Mucosa of gallbladder (tissue), 1 donor: ENCODE measurements at regions not wholly inside any gene's neighbourhood (a gene's known extent, or its start where the extent isn't known, plus 50 kb on each side); places are given as distances from the start of the nearest gene placed in this dataset.
"Not testable (repeated sequence)": the region's sequence is repeated elsewhere in the genome, so short reads cannot be mapped to it uniquely, and the experiment has no call there.

ENCODE experiments used
- DNase-seq: peaks from one replicate; pipeline ENCODE4 v3.0.0-alpha.2; 2020; ENCODE audit warnings: low spot score
- donor health status: DM: no; HTN: no; CAD: no.

DNA sequence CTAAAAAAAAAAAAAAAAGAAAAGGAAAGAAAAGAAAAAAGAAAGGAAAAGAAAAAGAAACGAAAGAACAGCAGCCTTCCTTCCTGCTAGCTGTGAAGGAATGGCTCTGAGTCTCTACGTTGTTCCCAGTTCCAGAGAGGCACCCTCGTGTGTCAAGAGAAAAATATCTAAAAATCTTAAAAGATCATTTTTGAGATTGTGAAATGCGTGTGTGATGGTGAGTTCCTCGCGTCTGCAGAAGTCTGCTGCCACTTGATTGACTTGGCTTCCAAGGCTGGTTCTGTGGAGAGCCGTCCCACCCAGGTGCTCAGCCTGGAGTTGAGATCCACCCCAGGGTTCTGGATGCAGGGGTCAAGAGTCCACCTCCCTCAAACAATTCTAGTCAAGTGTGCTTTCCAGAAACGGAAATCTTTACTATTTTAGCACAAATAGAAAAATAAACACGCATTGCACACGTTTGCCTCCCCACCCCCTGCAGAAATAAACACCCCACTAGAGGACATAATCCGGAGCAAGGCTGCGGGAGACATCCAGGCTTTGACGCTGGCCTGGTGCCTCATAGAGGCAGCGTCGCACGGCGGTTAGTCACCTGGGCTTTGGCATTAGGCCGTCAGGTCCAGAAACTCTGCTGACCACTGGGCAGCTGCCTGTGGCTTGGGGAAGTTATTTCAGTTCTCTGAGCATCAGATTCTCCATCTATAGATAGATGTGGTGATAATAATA lies 265.4 kb downstream of the FAM43A start:
- DNase-seq = no peak

GRCh38 chr3:194951629-194951920 lies 265.9 kb downstream of the FAM43A start:
- not testable (repeated sequence) for DNase-seq

DNA sequence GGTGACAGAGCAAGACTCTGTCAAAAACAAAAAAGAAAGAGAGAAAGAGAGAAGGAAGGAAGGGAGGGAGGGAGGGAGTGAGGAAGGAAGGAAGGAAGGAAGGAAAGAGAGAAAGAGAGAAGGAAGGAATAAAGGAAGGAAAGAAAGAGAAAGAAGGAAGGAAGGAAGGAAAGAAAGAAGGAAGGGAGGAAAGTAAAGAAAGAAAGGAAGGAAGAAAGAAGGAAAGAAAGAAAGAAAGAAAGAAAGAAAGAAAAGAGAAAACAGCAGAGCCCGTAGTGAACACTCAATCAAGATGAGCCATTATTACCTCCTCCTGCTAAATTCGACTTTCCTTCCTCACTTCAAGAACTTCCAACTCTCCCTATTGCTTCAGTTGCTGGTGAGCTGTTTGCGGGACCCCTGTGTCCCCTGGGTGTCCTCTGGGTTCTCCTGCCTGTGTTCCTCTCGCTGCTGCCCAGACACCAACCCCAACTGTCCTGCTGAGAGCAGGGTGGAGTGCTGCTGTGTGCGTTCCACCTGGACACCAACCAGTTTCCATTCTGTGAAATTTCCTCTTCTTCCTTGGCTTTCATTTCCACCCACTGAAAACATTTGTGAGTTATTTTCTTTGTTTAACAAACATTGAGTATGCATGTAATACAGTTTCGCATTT lies 266.4 kb downstream of the FAM43A start:
- DNase-seq = no peak

- DNase-seq = no peak
Measured at GRCh38 chr3:194952841-194953241, 267.2 kb downstream of the FAM43A start.

DNA sequence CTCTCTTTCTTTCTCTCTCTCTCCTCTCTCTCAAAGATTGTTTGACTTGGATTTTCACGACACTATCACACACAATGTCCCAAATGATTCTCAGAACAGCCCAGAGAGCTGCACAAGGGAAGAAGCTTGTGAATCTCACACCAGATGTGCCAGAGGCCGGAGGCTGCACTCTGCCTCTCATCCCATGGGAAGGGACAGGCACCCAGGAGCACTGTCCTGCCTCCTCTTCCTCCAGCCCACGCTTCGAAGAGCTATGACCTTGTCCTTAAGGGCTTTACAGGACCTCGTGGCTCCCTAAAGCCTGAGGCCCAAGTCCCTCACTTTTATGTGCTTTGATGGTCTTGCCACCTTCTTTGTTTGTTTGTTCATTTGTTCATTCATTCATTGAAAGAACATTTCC lies 267.6 kb downstream of the FAM43A start:
- no peak for DNase-seq

GRCh38 chr3:194955546-194955945 lies 269.9 kb downstream of the FAM43A start:
- DNase-seq = no peak

- no peak for DNase-seq
Measured at GRCh38 chr3:194955979-194956696, 270.5 kb downstream of the FAM43A start.

DNA sequence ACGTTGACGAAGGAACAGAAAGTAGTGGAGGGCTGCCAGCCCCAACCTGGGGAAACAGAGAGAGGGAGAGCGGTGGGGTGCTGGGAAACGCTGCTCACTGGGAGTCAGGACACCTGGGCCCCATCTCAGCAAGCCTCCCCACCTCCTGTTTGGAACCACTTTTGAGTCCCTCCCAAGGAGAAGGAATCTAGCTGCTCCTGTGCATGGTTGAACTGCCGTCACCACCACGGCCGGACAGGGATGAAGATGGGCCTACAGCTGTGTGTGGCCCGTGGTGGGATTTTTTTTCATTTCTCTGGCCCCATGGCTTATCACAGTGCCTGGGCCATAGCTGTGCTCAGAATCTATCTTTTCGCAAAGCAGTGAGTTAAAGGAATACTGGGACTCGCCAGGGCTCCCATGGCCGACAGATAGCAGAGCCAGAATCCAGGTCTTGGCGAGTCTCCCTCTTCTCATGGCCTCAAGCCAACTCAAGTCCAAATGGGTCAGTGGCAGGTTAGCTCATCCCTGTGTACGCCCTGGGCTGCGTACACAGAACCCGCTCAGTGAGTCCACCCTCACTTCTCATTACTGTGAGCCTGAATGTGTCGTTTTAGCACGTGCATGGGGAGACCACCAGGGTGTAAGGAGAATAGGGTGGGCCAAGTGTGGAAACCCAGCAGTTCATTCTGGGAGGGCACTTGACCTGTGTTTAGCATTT lies 271.2 kb downstream of the FAM43A start:
- DNase-seq = no peak

- no peak for DNase-seq
Measured at GRCh38 chr3:194957743-194958240, 272.1 kb downstream of the FAM43A start.

GRCh38 chr3:194959217-194959616 lies 273.5 kb downstream of the FAM43A start:
- no peak for DNase-seq

DNA sequence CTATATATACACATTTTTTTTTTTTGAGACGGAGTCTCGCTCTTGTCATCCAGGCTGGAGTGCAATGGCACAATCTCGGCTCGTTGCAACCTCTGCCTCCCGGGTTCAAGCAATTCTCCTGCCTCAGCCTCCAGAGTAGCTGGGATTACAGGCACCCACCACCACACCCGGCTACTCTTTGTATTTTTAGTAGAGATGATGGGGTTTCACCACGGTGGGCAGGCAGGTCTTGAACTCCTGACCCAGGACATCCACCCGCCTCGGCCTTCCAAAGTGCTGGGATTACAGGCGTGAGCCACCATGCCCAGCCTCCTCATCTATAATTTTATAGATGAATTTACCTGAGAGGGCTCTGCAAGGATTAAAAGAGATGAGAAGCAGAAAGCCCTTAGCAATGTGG lies 274.0 kb downstream of the FAM43A start:
- not testable (repeated sequence) for DNase-seq

DNA sequence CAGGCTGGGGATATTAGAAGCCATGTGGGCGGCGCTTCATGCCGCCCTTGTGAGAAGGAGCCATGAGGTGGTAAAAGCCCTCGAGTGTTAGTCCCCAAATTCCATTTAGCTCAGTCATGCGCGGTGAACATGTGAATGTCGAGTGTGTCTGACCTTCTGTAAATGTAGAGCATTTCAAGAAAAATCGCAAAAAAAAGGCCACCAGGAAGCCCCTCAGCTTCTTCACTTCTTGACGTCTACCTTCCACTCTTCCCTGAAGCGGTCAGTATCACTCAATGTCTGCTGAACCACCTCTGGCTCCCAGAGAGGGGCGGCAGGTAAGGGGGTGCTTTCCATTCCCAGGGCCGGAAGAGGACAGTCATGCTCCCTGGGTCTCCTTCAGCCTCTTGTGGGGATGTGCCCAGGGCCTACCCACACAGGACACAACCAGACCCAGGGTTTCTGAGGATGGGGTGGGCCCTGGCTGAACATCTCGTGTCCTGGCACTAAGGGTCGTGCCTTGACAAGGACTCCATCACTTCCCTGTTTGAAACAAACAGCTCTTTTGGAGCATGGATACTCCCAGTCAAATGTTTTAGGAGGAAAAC lies 274.9 kb downstream of the FAM43A start:
- DNase-seq = no peak

DNA sequence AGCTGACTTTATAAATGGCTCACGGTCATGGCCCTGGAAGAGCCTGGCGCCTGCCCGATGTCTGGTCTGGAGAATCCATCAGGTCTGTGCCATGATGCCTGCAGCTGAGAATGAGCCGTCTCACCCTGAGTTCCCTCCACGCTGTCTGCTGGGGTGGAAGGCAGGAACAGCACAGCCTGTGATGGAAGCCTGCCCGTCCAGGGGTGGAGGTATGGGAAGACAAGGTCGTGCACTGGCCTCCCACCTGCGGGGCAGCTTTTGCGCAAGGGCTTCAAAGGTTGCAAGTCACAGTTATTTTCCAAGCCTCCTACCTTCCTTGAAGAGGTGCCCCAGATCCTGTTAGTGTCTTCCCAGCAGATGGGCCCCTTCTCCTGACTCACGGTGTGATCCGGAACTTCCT lies 275.5 kb downstream of the FAM43A start:
- DNase-seq = no peak

DNA sequence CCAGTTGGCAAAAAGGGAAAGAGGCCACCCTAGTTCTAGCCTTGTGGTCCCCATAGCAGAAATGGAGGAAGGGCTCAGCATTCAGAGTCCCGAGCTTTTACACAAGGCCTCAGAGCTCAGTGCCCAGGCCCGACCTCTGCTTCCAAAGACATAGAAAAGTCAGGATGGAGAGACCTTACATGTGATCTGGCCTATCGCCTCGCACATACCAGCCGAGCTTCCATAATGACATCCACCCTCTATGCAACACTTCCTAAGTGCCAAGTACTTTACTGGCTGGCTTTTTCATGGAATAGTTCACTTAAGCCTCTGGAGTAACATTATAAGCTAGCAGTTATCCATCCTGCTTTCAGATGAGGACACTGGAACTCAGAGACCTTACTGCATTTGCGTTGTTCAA lies 275.9 kb downstream of the FAM43A start:
- DNase-seq = no peak

DNA sequence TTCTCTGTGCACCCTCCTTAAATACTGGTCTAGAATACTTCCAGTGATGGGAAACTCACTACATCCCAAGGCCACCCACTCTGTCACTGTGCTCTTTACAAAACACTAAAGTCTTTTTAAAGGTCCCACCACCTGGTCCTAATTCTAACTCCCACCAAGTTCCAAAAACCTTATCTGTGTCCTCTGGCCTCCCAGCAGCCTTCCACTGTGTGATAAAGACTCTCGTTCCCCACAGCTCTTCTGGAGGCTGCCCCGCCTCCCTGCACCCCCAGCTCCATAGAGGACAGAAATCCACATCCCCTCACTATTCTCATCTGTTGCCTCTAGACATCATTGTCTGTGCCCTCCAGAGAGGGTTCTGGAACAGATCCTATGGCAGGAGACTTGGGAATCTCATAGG lies 276.4 kb downstream of the FAM43A start:
- DNase-seq = no peak

- no peak for DNase-seq
Measured at GRCh38 chr3:194964809-194965208, 279.1 kb downstream of the FAM43A start.

DNA sequence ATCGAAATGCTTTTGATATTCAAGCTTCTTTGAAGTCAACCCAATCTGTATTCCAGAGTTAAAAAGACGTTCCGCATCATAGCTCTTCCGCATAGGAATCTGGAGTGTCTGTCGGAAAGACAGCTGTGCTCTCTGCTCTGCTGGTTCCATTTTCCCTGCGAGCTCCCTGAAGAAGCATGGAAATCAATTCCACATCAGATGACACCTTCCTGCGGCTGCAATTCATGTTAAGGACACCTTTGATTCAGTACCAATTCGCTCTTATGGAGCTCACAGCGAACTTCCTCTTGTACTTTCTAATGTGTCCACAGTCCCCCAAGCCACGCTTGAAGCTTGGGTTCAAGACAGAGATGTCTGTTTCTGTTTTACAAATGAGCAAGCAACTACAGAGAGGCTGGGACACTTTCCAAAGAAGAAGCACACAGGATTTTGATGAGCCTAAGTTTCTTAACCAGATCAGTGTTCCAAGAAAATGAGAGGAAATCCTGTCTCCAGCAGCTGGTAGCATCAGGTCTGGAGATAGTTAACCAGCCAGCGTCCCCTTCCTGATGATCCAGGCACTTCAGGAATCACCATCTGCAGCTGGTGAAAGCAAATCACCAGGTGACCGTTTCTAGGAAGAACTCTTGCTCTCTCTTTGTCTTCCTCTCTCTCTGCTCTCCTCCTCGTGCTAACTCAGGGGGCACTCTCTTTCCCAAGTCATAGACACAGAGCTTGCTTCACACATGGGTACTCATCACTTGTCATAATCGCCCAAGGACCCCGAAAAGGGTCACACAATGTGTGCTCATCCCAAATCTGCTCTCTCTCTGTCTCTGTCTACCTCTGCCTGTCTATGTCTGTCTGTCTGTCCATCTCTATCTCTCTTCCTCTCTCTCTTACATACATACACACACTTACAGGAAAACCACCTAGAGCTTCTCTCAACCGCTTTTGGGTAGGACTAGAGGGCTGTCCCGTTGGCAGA lies 281.8 kb downstream of the FAM43A start:
- DNase-seq = no peak

DNA sequence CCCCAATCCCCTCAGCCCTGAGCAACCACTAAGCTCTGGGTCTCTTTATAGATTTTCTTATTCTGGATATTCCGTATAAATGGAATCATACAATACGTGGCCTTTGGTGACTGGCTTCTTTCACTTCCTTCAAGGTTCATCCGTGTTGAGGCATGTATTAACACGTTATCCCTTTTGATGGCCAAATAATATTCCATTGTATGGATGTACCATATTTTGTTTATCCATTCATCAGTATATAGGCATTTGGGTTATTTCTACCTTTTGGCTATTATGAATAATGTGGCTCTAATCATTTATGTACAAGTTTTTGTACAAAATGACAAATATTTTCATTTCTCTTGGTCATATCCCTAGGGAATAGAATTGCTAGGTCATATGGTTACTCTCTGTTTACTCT lies 284.4 kb downstream of the FAM43A start:
- DNase-seq = no peak

DNA sequence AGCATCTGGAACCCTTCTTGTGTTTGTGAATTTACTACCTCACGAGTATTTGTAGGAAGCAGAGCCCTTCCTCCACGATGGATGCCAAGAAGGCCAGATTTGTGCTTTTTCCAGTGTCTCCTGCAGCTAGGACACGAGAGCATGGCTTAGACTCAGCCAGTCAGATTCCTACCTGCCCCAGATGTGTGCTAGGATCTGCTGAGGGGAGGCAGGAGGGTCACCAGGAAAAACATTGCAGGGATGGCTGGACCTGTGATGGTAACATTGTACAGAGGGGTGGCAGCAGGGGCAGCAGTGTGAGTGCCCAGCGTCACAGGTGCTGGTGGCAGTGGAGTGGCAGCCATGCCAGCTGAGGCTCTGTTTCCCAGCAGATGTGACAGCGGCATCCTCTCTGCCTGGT lies 285.3 kb downstream of the FAM43A start:
- DNase-seq = no peak

- DNase-seq = no peak
Measured at GRCh38 chr3:194971965-194972364, 286.3 kb downstream of the FAM43A start.

- no peak for DNase-seq
Measured at GRCh38 chr3:194972641-194973040, 287.0 kb downstream of the FAM43A start.
